ENCODE measurements at regions not wholly inside any gene's neighbourhood (a gene's known extent, or its start where the extent isn't known, plus 50 kb on each side); places are given as distances from the start of the nearest gene placed in this dataset.
A peak's percentile ranks its signal among the peaks of the same experiment; 100 is the strongest.
"Not testable (repeated sequence)": the region's sequence is repeated elsewhere in the genome, so short reads cannot be mapped to it uniquely, and the experiment has no call there.

DNA sequence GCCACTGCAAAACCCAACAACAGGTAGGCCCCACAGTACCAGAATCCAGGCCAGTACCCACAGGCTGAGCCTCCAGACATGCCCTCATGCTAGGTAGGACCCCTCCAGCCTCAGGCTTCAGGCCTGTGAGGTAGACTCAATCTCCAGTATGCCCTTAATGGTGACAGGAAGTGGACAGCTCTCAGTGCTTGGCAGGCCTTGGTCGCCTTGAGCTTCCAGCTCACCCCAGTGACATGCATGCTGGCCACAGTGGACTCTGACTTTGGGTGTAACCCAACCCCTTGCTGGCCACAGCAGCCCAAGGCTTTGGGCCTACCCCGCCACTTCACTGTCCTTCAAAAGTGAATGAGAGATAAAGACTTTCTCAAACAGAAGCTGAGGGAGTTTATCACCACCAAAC is 324.2 kb downstream of the ANTXR2 start:
- DNase-seq (ENCODE audit: low read depth in 4 of 4, low spot score in 3 of 4), result no peak

DNA sequence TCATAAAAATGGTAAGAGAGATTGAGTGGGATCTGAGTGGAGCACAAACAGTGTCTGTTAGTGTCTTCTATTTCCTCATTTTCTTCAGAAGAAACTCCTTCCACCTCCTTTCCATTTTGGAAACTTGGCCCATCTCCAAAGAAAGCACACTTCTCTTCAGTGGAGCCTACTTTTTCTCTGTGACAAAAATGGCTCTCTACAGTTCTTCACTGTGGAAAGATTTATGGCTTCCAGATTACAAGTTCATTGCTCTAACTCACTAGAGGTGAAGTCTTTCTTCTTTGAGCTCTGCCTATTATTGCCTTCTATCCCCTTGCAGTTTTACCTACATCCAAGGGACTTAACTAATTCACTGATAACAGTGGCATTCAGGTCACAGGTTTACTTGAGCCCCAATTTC is 325.8 kb downstream of the ANTXR2 start:
- peak in 1 of 4 donors; percentile 5 for DNase-seq (ENCODE audit: low read depth in 4 of 4, low spot score in 3 of 4)

DNA sequence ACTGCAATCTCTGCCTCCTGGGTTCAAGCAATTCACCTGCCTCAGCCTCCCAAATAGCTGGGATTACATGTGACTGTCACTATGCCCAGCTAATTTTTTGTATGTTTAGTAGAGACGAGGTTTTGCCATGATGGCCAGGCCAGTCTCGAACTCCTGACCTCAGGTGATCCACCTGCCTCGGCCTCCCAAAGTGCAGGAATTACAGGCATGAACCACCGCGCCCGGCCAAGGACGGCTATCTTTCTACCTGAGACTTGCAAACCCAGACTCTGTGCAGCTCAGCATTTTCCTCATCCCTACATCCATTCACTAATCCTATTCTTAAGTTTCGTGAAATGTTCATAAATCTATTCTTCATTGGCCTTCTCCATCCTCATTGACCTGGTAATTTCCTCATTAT is 330.0 kb downstream of the ANTXR2 start:
- no peak for DNase-seq (ENCODE audit: low read depth in 4 of 4, low spot score in 3 of 4)

DNA sequence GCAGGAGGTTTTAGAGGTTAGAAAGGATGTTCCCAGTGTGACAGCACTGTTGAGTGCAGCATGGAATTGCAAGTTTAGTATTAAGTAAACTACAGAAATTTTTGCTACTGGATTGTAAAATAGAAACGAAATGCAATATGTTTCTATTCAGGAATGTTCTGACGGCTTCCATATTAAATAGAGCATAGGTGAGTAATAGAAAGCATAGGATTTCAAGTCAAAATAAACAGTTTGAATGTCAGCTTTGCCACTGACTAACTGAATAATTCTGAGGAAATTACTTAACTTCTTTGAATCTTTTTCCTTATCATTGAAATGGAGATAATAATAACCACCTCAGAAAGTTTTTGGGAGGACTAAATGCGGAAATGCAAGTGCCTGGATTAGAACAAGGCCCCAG is 331.9 kb upstream of the GK2 start:
- no peak for DNase-seq (ENCODE audit: low read depth in 4 of 4, low spot score in 3 of 4)

DNA sequence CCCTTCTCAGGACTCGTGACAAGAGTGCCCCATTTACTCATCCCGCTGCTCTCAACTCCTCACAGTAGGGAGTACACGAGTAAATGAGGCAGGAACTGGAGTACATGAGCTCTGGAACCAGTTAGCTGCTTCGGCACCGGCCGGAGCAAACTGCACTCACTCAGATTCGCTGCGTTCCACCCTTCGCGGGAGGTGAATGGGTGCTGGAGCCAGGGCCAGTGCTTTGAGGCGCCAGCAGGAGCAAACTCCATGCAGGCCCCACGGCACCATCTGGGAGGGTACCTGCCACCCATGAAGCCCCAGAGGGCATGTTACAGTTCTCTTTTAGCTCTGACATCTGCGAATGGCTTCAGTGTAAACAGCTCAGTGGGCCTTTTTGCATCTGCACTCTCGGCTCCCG is 315.5 kb upstream of the GK2 start:
- DNase-seq (ENCODE audit: low read depth in 4 of 4, low spot score in 3 of 4), result no peak

DNA sequence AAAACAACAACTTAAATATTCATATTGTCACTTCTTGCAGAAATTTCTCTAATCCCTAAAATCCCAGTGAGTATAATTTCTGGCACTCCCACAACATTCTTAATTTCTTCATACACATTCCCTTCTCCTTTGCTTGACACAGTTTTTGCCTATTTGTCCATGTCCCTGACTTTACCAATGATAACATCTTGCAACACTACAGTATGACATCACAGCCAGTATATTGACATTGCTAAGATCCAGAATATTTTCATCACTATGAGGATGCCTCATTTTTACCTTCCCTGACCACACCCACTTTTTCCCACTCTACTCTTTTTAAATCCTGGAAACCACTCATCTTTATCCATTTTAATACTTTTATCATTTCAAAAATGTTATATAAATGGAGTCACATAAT is 292.3 kb upstream of the GK2 start:
- DNase-seq (ENCODE audit: low read depth in 4 of 4, low spot score in 3 of 4), result no peak

DNA sequence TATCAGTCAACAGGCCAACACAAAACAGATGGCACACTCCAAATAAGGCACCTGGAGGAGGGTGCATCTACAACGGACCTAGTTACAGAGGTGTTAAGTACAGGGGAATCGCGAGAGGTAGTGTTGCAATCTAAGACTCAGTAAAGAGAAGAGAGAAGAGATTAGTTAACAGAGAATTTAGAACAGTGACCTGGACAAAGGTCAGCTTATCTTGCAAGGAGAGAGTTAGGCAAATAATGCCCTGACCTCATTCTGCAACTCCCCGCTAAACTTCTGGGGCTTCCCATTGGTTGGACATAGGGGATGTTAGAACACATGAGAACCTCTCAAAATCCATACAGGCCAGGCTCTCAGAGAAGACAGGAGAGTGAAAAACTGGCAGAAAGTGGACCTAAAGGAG is 289.4 kb upstream of the GK2 start:
- no peak for DNase-seq (ENCODE audit: low read depth in 4 of 4, low spot score in 3 of 4)

DNA sequence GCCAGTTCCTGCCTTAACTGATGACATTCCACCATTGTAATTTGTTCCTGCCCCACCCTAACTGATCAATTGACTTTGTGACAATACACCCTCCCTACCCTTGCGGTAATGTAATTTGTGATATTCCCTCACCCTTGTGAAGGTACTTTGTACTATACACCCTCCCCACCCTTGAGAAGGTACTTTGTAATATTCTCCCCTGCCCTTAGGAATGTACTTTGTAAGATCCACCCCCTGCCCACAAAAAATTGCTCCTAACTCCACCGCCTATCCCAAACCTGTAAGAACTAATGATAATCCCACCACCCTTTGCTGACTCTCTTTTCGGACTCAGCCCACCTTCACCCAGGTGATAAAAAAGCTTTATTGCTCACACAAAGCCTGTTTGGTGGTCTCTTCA is 288.5 kb upstream of the GK2 start:
- not testable (repeated sequence) for DNase-seq (ENCODE audit: low read depth in 4 of 4, low spot score in 3 of 4)

DNA sequence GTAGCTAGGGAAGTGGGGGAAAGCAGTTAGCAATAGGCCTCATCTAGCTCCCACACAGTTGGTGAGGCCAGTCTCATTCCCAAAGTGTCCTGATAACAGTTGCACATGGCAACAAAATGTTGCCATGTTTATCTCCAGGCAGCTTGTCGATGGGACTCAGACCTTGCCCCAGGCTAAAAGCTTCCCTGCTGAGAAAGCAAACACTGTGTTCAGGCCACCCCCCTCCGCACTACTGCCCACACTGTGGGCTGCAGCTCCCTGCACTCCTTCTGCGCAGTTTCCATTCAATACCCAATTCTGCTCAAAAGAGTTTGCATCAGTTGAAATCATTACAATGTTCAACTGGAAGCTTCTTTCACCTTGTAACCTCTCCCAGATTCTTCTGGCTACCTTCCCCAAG is 287.8 kb upstream of the GK2 start:
- DNase-seq (ENCODE audit: low read depth in 4 of 4, low spot score in 3 of 4), result no peak

DNA sequence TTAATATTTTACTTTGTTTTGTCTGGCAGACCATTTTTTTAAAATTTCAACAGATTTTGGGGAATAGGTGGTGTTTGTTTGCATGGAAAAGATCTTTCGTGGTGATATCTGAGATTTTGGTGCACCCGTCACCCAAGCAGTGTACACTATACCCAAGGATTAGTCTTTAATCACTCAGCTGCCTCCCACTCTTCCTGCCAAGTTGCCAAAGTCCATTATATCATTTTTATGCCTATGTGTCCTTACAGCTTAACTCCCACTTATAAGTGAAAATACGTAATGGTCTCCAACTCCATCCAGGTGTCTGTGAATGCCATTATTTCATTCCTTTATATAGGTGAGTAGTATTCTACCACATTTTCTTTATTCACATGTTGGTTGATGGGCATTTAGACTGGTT is 281.7 kb upstream of the GK2 start:
- no peak for DNase-seq (ENCODE audit: low read depth in 4 of 4, low spot score in 3 of 4)

DNA sequence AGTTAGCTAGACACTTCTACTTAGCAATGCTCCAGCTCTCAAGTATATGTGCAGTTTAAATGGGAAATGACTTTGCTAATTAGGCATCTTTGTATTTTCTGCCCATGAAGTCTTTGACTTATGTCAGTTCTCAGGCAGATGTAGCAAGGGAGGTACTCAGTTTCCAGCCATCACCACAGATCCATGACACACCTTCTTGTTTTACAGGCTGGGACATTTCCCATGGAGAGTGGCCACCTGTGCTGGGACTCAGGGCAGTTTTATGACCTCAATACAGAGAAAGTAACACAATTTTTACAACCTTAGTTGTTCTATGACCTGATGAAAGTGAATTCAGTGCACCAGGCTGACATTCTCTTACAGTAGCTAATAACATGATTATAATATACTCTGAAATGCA is 280.7 kb upstream of the GK2 start:
- peak in 1 of 4 donors; percentile 26 for DNase-seq (ENCODE audit: low read depth in 4 of 4, low spot score in 3 of 4)

DNA sequence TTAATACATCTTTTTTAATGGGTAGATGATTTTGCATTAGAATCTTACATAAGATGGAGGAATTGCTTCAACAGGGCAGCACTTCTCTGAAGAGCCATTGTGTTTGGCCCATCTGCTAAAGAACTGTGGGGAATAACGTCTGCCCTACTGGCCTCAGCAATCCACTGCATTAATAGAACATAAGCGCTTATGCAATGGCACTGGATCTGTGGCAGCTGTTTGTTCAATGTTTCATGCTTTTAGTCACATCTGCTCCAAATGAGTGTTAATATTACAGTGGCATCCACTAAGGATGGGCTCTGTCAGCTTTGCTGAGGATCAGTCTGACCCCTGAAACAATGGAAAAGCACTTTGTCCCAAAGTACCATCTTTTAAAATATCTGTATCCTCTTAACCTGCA is 279.0 kb upstream of the GK2 start:
- no peak for DNase-seq (ENCODE audit: low read depth in 4 of 4, low spot score in 3 of 4)

DNA sequence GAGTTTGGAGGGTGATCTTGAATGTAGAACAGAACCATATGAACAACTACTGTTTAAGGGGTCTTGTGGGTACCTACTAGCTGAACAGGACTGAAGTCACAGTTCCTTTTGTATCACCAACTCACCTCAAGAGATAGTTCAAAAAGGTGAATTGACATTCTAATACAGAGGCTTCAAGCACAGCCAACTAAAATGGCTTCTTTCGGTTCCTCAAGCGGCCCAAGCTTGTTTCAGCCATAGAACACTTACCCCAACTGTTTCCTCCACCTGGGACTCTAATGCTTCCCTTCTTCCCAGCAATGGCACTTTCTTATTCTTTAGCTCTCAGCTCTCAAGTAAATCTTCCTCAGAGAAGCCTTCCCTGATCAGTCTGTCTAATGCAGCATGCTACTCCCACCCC is 277.5 kb upstream of the GK2 start:
- DNase-seq (ENCODE audit: low read depth in 4 of 4, low spot score in 3 of 4), result no peak

DNA sequence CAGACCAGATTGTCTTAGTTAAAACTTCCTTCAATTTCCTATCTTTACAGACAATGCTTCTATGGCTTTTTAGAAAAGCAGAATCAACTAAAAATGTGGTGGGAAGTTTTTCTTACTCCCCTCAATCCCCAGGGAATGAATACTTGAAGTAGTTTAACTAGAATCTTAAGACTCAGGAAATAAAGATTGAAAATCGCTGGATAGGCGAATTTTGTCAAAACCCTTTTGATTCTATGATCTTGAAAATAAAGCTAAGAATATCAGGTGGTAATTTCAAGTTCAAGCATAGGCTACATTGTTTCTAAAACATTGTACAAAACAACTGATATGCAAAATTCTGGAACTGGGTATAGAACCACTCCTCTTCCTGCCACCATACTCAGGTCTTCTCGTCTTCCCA is 276.5 kb upstream of the GK2 start:
- DNase-seq (ENCODE audit: low read depth in 4 of 4, low spot score in 3 of 4), result no peak

DNA sequence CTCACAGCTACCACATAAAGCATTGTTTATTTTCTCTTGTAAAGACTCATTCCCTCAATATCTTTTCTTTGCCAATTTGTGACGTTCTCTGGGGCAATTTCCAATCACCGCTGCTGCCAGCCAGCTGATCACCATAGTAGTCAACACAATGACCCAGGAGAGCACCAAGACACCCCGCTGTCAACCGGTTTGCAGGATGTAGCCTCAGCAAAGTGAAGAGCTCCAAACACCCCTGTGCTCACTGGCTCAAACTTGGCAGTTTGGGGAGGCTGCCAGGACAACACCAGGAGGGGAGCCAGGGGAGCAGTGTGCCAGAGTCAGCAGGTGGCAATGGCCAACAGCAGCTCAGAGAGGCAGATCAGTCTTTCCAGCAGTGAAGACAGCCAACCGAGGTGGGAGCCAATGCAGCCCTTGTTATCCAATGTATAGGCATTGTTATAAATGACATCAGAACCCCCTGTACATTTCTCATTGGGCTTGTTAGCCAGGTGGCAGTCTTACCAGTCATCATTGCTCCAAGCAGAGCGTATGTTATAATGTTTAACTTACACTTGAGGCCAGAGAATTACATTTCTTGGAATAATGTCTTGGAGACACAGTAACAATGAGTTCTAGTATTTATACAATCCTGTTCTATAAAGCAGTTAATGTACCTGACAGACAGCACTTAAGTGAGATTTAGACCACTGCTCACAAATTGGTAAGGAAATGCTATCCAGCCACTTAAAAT is 274.9 kb upstream of the GK2 start:
- DNase-seq (ENCODE audit: low read depth in 4 of 4, low spot score in 3 of 4), result no peak

DNA sequence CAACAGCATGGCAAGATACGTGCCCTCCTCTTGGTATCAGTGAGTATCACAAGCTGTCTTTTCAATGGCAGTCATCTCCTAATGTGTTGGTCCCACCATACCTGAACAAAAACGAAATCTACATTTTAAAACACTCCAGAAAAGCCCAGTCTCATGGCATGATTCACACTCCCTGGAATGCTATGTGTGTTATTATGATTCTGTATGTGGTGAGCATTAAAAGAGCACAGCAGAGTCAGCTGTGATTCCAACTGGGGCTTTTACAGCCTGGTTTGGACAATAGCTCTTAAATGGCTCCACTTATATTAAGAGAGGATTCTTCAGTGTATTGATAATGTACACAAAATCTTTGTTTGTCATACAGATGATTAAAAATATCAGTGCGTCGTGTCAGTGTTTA is 274.1 kb upstream of the GK2 start:
- no peak for DNase-seq (ENCODE audit: low read depth in 4 of 4, low spot score in 3 of 4)

DNA sequence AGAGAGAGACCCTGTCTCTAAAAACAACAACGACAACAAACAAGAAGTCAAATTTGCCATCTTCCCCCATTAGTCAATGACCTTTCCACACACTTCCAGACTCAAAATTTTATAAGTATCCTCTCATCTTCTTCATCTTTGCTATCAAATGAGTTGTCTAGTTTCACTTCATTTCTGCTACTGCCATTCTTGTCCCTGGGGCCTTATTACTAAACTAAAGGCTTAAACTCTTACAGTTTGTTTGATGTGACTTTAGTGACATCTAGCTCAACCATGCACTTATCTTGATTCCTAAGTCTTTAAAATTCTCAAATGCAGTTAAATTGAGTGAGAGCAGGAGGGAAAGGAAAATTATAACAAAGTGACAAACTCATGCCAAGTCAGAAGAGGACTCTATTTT is 271.8 kb upstream of the GK2 start:
- no peak for DNase-seq (ENCODE audit: low read depth in 4 of 4, low spot score in 3 of 4)

DNA sequence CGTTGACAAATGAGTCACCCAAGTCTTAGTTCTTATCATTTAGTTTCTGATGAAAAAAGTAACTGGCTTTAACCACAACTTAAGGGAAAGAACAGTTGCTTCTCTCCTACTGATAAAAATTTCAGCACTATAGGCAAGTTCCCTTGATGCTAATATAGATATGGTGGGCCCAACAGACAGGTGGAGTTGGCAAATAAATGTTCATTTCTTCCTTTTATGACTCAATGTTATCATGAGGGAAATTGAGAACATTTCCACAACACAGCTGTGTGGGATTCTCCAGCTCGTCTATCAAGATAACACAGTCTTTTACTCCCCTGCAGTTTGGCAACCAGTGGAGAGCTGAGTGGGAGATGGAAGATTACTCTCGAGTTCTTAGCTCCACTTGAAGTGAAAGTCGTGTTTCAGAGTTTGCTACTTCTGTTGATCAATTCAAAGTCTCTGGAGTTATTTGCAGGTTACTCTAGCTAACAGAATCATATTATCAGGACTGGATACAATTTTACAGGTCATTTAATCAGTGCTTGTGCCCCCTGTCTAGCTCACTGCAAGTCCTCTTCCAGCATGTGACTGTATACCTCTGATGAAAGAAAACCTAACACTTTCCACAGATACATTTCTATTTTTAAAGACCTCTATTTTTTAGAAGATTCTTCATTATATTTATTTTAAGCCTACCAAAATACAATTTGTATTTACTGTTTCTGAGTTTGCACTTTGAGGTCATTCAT is 270.6 kb upstream of the GK2 start:
- DNase-seq (ENCODE audit: low read depth in 4 of 4, low spot score in 3 of 4), result no peak

DNA sequence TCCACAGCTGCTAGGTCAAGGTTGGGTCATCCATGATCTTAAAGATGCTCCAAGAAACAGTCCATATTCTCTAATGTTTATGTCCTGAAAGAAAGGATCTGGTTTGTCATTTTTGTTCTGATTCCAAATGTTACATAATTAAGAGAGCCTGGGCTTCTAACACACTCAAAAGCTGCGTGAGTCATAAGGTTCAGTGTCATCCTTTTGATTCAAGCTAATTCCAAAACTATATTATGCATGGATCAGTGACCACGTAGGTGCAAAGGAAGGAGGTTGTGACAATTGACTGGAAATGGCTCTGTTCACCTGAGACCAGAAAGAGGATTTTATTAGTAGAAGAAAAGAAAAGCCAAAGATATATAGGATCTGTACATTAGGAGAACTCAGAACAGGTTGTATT is 268.7 kb upstream of the GK2 start:
- no peak for DNase-seq (ENCODE audit: low read depth in 4 of 4, low spot score in 3 of 4)

DNA sequence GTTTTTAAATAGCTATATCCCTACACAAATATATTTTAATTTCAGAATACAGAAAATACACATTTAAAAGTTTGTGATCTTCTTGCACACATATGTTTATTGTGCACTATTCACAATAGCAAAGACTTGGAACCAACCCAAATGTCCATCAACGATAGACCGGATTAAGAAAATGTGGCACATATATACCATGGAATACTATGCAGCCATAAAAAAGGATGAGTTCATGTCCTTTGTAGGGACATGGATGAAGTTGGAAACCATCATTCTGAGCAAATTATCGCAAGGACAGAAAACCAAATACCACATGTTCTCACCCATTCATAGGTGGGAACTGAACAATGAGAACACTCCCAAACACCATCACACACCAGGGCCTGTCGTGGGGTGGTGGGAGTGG is 266.9 kb upstream of the GK2 start:
- DNase-seq (ENCODE audit: low read depth in 4 of 4, low spot score in 3 of 4), result not testable (repeated sequence)

DNA sequence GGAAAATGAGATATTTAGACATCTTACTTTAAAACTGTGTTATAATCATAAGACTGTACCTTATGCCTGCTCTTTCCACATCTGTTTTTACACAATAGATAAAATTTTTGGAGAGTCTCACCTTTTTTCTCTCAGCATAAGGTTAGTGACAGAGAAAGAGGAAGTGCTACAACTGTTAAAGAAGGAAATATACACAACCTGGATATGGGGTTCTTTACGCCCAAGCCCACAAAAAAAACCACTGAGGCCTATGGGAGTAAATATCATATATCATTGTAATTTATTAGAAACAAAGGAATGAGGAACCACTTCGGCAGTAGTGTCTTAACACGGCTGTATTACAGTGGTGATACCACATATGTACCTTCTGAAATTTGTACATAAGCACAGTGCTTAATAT is 265.9 kb upstream of the GK2 start:
- DNase-seq (ENCODE audit: low read depth in 4 of 4, low spot score in 3 of 4), result no peak

DNA sequence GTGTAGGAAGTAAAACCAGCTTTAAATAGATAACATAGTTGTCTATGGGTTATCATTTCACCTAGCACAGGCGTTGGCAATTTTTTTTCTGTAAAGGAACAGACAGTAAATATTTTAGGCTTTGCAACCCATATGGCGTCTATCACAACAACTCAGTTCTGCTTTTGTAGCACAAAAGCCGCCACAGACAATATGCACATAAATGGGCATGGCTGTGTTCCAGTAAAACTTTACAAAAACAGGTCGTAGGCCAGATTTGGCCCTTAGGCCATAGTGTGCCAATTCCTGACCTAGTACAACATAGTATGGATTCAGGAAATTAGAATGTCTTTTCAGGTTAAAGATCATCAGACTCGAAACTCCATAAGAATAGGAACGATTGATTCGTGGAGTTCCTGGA is 265.3 kb upstream of the GK2 start:
- DNase-seq (ENCODE audit: low read depth in 4 of 4, low spot score in 3 of 4), result no peak

DNA sequence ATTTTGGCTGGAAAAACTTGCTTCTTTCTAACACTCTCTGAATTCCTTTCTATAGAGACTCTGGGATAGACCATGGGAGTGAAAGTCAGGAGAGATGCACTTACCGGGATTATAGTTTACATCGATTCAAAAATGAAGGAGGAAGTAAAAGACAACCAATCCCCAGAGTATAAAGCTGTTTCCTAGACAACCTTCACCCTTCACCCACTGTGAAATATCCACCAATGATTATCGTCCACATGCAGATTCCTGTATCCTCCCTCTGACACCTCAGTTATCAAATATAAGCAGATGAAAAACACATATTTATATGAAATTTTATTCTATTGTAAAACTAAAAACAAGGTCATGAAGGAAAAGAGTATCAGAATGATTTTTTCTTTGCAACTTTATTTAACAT is 258.8 kb upstream of the GK2 start:
- DNase-seq (ENCODE audit: low read depth in 4 of 4, low spot score in 3 of 4), result no peak
